K562 (cell line): ENCODE measurements at regions not wholly inside any gene's neighbourhood (a gene's known extent, or its start where the extent isn't known, plus 50 kb on each side); places are given as distances from the start of the nearest gene placed in this dataset.
A peak's percentile ranks its signal among the peaks of the same experiment; 100 is the strongest.

Source experiments
- ATAC-seq: fragments of 200-7000 bp; cut with Tn5 transposase; 3 replicates; pipeline ENCODE4 v1.9.1; 2020; ENCODE audit warnings: moderate library complexity
- BruUV-seq: library from RNA; stranded (reverse); fragments of 400-500 nt; replicated peaks from 2 replicates; lab custom pipeline; 2021; lab: Mats Ljungman, UMichigan
- CTCF ChIA-PET: fragments of 300-600 bp; formaldehyde crosslinking; extraction: SDS; loops from one replicate; lab custom pipeline; 2021; ENCODE audit warnings: low intra/inter-chr PET ratio; lab: Yijun Ruan, JAX
- POLR2A ChIA-PET: fragments of 300-600, 350-650 bp; sonication (Branson Sonifier 250); formaldehyde crosslinking; extraction: SDS; loops from one replicate; lab custom pipeline; 2021; ENCODE audit warnings: antibody characterized with exemption, inconsistent platforms; lab: Yijun Ruan, JAX
- DNase-seq, 4 experiments: peaks; one replicate each; pipeline versions ENCODE4 v3.0.0 to v3.0.0-alpha.2; 2011 to 2018; ENCODE audit warnings: low spot score in 3 of 4, mixed read lengths in 3 of 4; ENCODE audit errors: extremely low read depth in 1 of 4
- FAIRE-seq: peaks from 2 replicates; lab custom pipeline; 2011; peaks lifted over from hg19 to GRCh38; lab: Jason Lieb, UNC
- H2AFZ ChIP-seq: 2 replicates; pipeline ENCODE4 v1.6.0; 2011; ENCODE audit warnings: low read depth, low read length, control low read depth, inconsistent platforms
- H3K27ac ChIP-seq: fragments of 200-600 bp; 3 replicates; pipeline ENCODE4 v1.8.0; 2011; ENCODE audit warnings: low read depth, mild to moderate bottlenecking, control low read depth, inconsistent platforms, low read length, moderate library complexity, mixed read lengths; ENCODE audit errors: extremely low read depth
- H3K27me3 ChIP-seq, 2 experiments: fragments of 300-600 bp in 1 of 2; 2 replicates in 1 of 2; 3 replicates in 1 of 2; pipeline versions ENCODE4 v1.6.0 to v1.8.0; 2011; ENCODE audit warnings: inconsistent platforms in 2 of 2, low read length in 2 of 2, mild to moderate bottlenecking in 1 of 2, mixed read lengths in 1 of 2, moderate library complexity in 1 of 2; ENCODE audit not compliant: control insufficient read depth in 2 of 2, insufficient read depth in 2 of 2
- H3K36me3 ChIP-seq: fragments of 300-600 bp; 3 replicates; pipeline ENCODE4 v1.8.0; 2011; ENCODE audit warnings: mild to moderate bottlenecking, low read length, inconsistent platforms; ENCODE audit not compliant: control insufficient read depth, insufficient read depth
- H3K4me1 ChIP-seq, 2 experiments: fragments of 200-600 bp in 1 of 2; replicated peaks in 1 of 2; 2 replicates in 1 of 2; 3 replicates in 1 of 2; pipeline versions ENCODE4 v1.5.1 to v1.8.0; 2011; ENCODE audit warnings: inconsistent platforms in 2 of 2, low read length in 2 of 2, mild to moderate bottlenecking in 1 of 2, mixed read lengths in 1 of 2, moderate library complexity in 1 of 2; ENCODE audit not compliant: control insufficient read depth in 2 of 2, insufficient read depth in 2 of 2
- H3K4me2 ChIP-seq: 2 replicates; pipeline ENCODE4 v1.6.1; 2011; ENCODE audit warnings: low read length, control low read depth, inconsistent platforms, mixed read lengths; ENCODE audit not compliant: insufficient read depth
- H3K4me3 ChIP-seq: fragments of 200-600 bp; sonication (generic), shearing (Covaris generic); 2 replicates; pipeline ENCODE4 v1.5.1; 2016; ENCODE audit warnings: control low read depth, inconsistent platforms
- H3K79me2 ChIP-seq: fragments of 200-600 bp; 3 replicates; pipeline ENCODE4 v1.8.0; 2011; ENCODE audit warnings: low read length, inconsistent platforms; ENCODE audit not compliant: control insufficient read depth, insufficient read depth
- H3K9ac ChIP-seq, 2 experiments: 2 replicates each; pipeline versions ENCODE4 v1.6.0 to v1.6.1; 2011; ENCODE audit warnings: low read depth in 2 of 2, low read length in 2 of 2, control low read depth in 1 of 2, inconsistent platforms in 1 of 2, mild to moderate bottlenecking in 1 of 2, mixed read lengths in 1 of 2; ENCODE audit not compliant: insufficient read depth in 1 of 2
- H3K9me1 ChIP-seq: one replicate; pipeline ENCODE4 v1.6.0; 2011; ENCODE audit warnings: inconsistent platforms, mild to moderate bottlenecking, low read length, moderate library complexity; ENCODE audit not compliant: control insufficient read depth, insufficient read depth
- H3K9me3 ChIP-seq: replicated peaks from 2 replicates; pipeline ENCODE4 v1.5.1; 2011; ENCODE audit warnings: low read depth, low read length, inconsistent platforms; ENCODE audit not compliant: control insufficient read depth, insufficient read depth
- H4K20me1 ChIP-seq: replicated peaks from 2 replicates; pipeline ENCODE4 v1.6.1; 2011; ENCODE audit warnings: low read length, inconsistent platforms, mixed read lengths; ENCODE audit not compliant: control insufficient read depth, insufficient read depth
- ID3 ChIP-seq, 2 experiments: fragments of 250-450 bp in 1 of 2; fragments of 450-650 bp in 1 of 2; sonication (Bioruptor Pico) in 1 of 2; IDR thresholded peaks; 2 replicates each; pipeline versions ENCODE4 v1.6.1 to v1.8.0; 2016 to 2021; ENCODE audit warnings: mild to moderate bottlenecking in 2 of 2, moderate library complexity in 2 of 2, missing compliant biosample characterization in 1 of 2, missing genetic modification characterization in 1 of 2
- ZNF316 ChIP-seq: fragments of 450-650 bp; IDR thresholded peaks from 2 replicates; pipeline ENCODE4 v1.6.1; 2016
- WGBS: fragments of 100-300 bp; shearing (Covaris generic); methylation state at CpG from one replicate; pipeline ENCODE4 v1.1.6; 2016; ENCODE audit warnings: low coverage, mixed read lengths; ENCODE audit not compliant: insufficient coverage; ENCODE audit errors: missing lambda C conversion rate; 5-methylcytosine and 5-hydroxymethylcytosine counted together
- in situ Hi-C: fragments of 300-500 bp; cut with MboI; formaldehyde crosslinking; loops from 4 replicates; pipeline ENCODE4 v1.15.0; 2018; ENCODE audit warnings: inconsistent platforms, mixed read lengths
- intact Hi-C: fragments of 100-400 bp; cut with micrococcal nuclease; formaldehyde crosslinking; loops from 2 replicates; pipeline ENCODE4 v1.14.2; 2022
- TF ChIP-seq, protein P1 (sequence below): sonication (generic); formaldehyde crosslinking; IDR thresholded peaks from 2 replicates; pipeline ENCODE4 v1.8.0; 2022; ENCODE audit warnings: mild to moderate bottlenecking, missing genetic modification reagents

DNA sequence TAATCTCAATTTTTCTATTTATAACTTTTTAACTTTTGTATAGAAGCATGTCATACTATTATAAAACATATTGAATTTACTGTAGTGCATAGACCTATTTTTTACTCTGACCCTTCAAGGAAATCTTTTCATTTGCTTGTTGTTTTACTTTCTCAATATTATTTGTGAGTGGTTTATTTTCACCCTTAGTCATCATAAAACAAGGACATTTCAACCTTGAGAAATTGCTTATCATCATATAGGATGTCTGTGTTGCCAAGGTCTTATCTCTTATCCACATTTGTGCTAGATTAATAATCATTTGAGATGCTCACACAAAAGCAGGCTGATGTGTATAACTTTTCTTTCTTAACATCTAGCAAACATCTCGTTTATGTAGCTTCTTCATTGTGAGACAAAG is 408.6 kb upstream of the PABPC4L start:
- 0% methylated on average over 1 of the region's 1 CpG for WGBS
- in situ Hi-C loops, result no loop called here
- CTCF ChIA-PET, result no interaction called here

More for the DNA sequence above, 408.6 kb upstream of the PABPC4L start:
- Histone ChIP-seq H3K9me1 (no peaks in the 10 kb centered on the region), H3K36me3 (no peaks in the 10 kb centered on the region), H3K9ac (no peak overlapping the region), H2AFZ (no peak overlapping the region), H3K27ac (no peak overlapping the region), H3K4me2 (no peak overlapping the region), H3K9me3 (no peaks in the 10 kb centered on the region), H3K4me1 (no peaks in the 10 kb centered on the region), H3K79me2 (no peaks in the 10 kb centered on the region), H4K20me1 (no peaks in the 10 kb centered on the region), H3K4me3 (no peak overlapping the region), H3K27me3 (no peaks in the 10 kb centered on the region)
- no peak for DNase-seq
- intact Hi-C loops, result no loop called here
- no TSS peak for BruUV-seq
- no peak for ATAC-seq
- POLR2A ChIA-PET, result no interaction called here
- TF ChIP-seq, protein P1, sequence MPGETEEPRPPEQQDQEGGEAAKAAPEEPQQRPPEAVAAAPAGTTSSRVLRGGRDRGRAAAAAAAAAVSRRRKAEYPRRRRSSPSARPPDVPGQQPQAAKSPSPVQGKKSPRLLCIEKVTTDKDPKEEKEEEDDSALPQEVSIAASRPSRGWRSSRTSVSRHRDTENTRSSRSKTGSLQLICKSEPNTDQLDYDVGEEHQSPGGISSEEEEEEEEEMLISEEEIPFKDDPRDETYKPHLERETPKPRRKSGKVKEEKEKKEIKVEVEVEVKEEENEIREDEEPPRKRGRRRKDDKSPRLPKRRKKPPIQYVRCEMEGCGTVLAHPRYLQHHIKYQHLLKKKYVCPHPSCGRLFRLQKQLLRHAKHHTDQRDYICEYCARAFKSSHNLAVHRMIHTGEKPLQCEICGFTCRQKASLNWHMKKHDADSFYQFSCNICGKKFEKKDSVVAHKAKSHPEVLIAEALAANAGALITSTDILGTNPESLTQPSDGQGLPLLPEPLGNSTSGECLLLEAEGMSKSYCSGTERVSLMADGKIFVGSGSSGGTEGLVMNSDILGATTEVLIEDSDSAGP, result no peak
- TF ChIP-seq ID3 (CRISPR knock-in tag; IDR thresholded peaks at IDR 0.05), result no peak
- no peak for TF ChIP-seq ID3 (tag; IDR thresholded peaks at IDR 0.05)
- peak; percentile 17; the same call in 1 of the 2 replicates for TF ChIP-seq ZNF316
- no peak for FAIRE-seq
